Keratinocyte (primary cell): ENCODE measurements at regions not wholly inside any gene's neighbourhood (a gene's known extent, or its start where the extent isn't known, plus 50 kb on each side); places are given as distances from the start of the nearest gene placed in this dataset.

ENCODE experiments used
- DNase-seq: peaks from one replicate; pipeline ENCODE4 v3.0.0-alpha.2; 2011; ENCODE audit warnings: low read depth, missing footprints, low spot score
- FAIRE-seq: peaks from 2 replicates; lab custom pipeline; 2011; peaks lifted over from hg19 to GRCh38; lab: Jason Lieb, UNC
- H2AFZ ChIP-seq: 2 replicates; pipeline ENCODE4 v1.6.0; 2012; ENCODE audit warnings: low read length, control low read depth, inconsistent platforms; ENCODE audit not compliant: control insufficient read depth
- H3K27ac ChIP-seq: 2 replicates; pipeline ENCODE4 v1.5.1; 2011; ENCODE audit warnings: low read length; ENCODE audit not compliant: control insufficient read depth, insufficient read depth
- H3K27me3 ChIP-seq: 3 replicates; pipeline ENCODE4 v1.6.0; 2011; ENCODE audit warnings: low read length; ENCODE audit not compliant: control insufficient read depth, insufficient read depth; ENCODE audit errors: extremely low read depth
- H3K36me3 ChIP-seq, 2 experiments: 2 replicates in 1 of 2; 3 replicates in 1 of 2; pipeline ENCODE4 v1.5.1; 2011; ENCODE audit warnings: low read length in 2 of 2, mild to moderate bottlenecking in 1 of 2; ENCODE audit not compliant: control insufficient read depth in 2 of 2, insufficient read depth in 2 of 2; ENCODE audit errors: extremely low read depth in 1 of 2
- H3K4me1 ChIP-seq: 3 replicates; pipeline ENCODE4 v1.5.1; 2011; ENCODE audit warnings: low read length; ENCODE audit not compliant: control insufficient read depth, insufficient read depth; ENCODE audit errors: extremely low read depth
- H3K4me2 ChIP-seq: 3 replicates; pipeline ENCODE4 v1.6.0; 2011; ENCODE audit warnings: low read depth, low read length; ENCODE audit not compliant: control insufficient read depth, insufficient read depth; ENCODE audit errors: extremely low read depth
- H3K4me3 ChIP-seq, 3 experiments: fragments of 200-600 bp in 1 of 3; sonication (generic) in 1 of 3; 2 replicates in 2 of 3; 3 replicates in 1 of 3; pipeline ENCODE4 v1.5.1; 2011 to 2016; ENCODE audit warnings: low read length in 3 of 3, mild to moderate bottlenecking in 3 of 3, control low read depth in 2 of 3, inconsistent platforms in 1 of 3, low read depth in 1 of 3, mixed read lengths in 1 of 3, mixed run types in 1 of 3, moderate library complexity in 1 of 3; ENCODE audit not compliant: control insufficient read depth in 2 of 3, insufficient read depth in 2 of 3; ENCODE audit errors: extremely low read depth in 1 of 3
- H3K79me2 ChIP-seq: 2 replicates; pipeline ENCODE4 v1.6.0; 2012; ENCODE audit warnings: low read length; ENCODE audit not compliant: control insufficient read depth, insufficient read depth
- H3K9ac ChIP-seq: 3 replicates; pipeline ENCODE4 v1.6.0; 2011; ENCODE audit warnings: low read length; ENCODE audit not compliant: control insufficient read depth, insufficient read depth; ENCODE audit errors: extremely low read depth
- H3K9me1 ChIP-seq: 3 replicates; pipeline ENCODE4 v1.6.0; 2011; ENCODE audit warnings: low read length; ENCODE audit not compliant: control insufficient read depth, insufficient read depth; ENCODE audit errors: extremely low read depth
- H3K9me3 ChIP-seq: 2 replicates; pipeline ENCODE4 v1.5.1; 2012; ENCODE audit warnings: low read depth, low read length; ENCODE audit not compliant: control insufficient read depth
- H4K20me1 ChIP-seq: 3 replicates; pipeline ENCODE4 v1.6.0; 2011; ENCODE audit warnings: low read length; ENCODE audit not compliant: control insufficient read depth, insufficient read depth; ENCODE audit errors: extremely low read depth
- CTCF ChIP-seq, 3 experiments: IDR thresholded peaks in 1 of 3; conservative IDR thresholded peaks in 1 of 3; optimal IDR thresholded peaks in 1 of 3; 2 replicates in 2 of 3; 3 replicates in 1 of 3; pipeline versions ENCODE3 to v1.5.1; 2011; ENCODE audit warnings: low read length in 3 of 3, mild to moderate bottlenecking in 3 of 3, moderate library complexity in 2 of 3, control low read depth in 1 of 3, inconsistent platforms in 1 of 3; ENCODE audit not compliant: insufficient read depth in 2 of 3; ENCODE audit errors: extremely low read depth in 1 of 3
- EZH2 ChIP-seq: IDR thresholded peaks from one replicate; pipeline ENCODE4 v1.6.1; 2012; ENCODE audit warnings: inconsistent platforms, mild to moderate bottlenecking, low read length, moderate library complexity
- dilution Hi-C: fragments of 300-500 bp; cut with MboI; formaldehyde crosslinking; loops from one replicate; pipeline ENCODE4 v1.7.0; 2020; ENCODE audit warnings: low sequenced_read_pairs; ENCODE audit not compliant: extremely low pct_ligation_motif_present

GRCh38 chr13:81383444-81383843 is 1042.5 kb upstream of the SPRY2 start:
- H3K27ac ChIP-seq, result no peak overlapping the region
- H3K4me1 ChIP-seq, result no peaks in the 10 kb centered on the region
- H4K20me1 ChIP-seq, result no peaks in the 10 kb centered on the region
- H3K79me2 ChIP-seq, result no peaks in the 10 kb centered on the region
- no peak overlapping the region for H3K4me2 ChIP-seq
- dilution Hi-C loops, result no loop called here
- DNase-seq (no peak), FAIRE-seq (no peak)
- H3K4me3 ChIP-seq, result no peak overlapping the region
- no peaks in the 10 kb centered on the region for H3K27me3 ChIP-seq
- no peak overlapping the region for H2AFZ ChIP-seq
- no peak overlapping the region for H3K9ac ChIP-seq
- H3K9me3 ChIP-seq, result no peaks in the 10 kb centered on the region
- H3K36me3 ChIP-seq, result no peaks in the 10 kb centered on the region
- TF ChIP-seq CTCF (optimal IDR thresholded peaks at IDR 0.05 in 1 of 3, IDR thresholded peaks at IDR 0.05 in 1 of 3, conservative IDR thresholded peaks at IDR 0.05 in 1 of 3; ENCODE audit: extremely low read depth in 1 of 3, insufficient read depth in 2 of 3, low read length in 3 of 3) (no peak), EZH2 (no peak)
- H3K9me1 ChIP-seq, result no peaks in the 10 kb centered on the region

- FAIRE-seq, result no peak
- no peaks in the 10 kb centered on the region for H3K9me1 ChIP-seq
Measured at GRCh38 chr13:81382246-81382645, 1041.3 kb upstream of the SPRY2 start.

More at GRCh38 chr13:81382246-81382645, 1041.3 kb upstream of the SPRY2 start:
- Histone ChIP-seq H3K27ac (no peak overlapping the region), H3K4me3 (no peak overlapping the region), H2AFZ (no peak overlapping the region), H3K79me2 (no peaks in the 10 kb centered on the region), H3K27me3 (no peaks in the 10 kb centered on the region), H3K9ac (no peak overlapping the region), H3K4me1 (no peaks in the 10 kb centered on the region), H3K4me2 (no peak overlapping the region), H3K9me3 (no peaks in the 10 kb centered on the region), H4K20me1 (no peaks in the 10 kb centered on the region), H3K36me3 (no peaks in the 10 kb centered on the region)
- dilution Hi-C loops, result no loop called here
- no peak for DNase-seq
- TF ChIP-seq EZH2 (no peak), CTCF (optimal IDR thresholded peaks at IDR 0.05 in 1 of 3, IDR thresholded peaks at IDR 0.05 in 1 of 3, conservative IDR thresholded peaks at IDR 0.05 in 1 of 3; ENCODE audit: extremely low read depth in 1 of 3, insufficient read depth in 2 of 3, low read length in 3 of 3) (no peak)
